Stimulated activated effector memory CD8-positive, alpha-beta T cell treated with anti-CD3 and anti-CD28 coated beads, Interleukin-12 subunit alpha, Interleukin-12 subunit beta, amount 100 ng/mL, for 72 hours (primary cell): ENCODE measurements at regions not wholly inside any gene's neighbourhood (a gene's known extent, or its start where the extent isn't known, plus 50 kb on each side); places are given as distances from the start of the nearest gene placed in this dataset.
A peak's percentile ranks its signal among the peaks of the same experiment; 100 is the strongest.

Experiments used
- ATAC-seq: fragments of 150-1000 bp; cut with Tn5 transposase; 2 replicates; pipeline ENCODE4 v1.10.0; 2021
- DNase-seq, 2 donors: peaks; one replicate each; pipeline ENCODE4 v3.0.0; 2021 to 2022; ENCODE audit warnings: low spot score in 2 of 2
- H3K27ac Mint-ChIP-seq: one replicate; pipeline ENCODE4 v1.8.0; 2022; ENCODE audit warnings: mild to moderate bottlenecking, mixed read lengths
- H3K36me3 Mint-ChIP-seq: one replicate; pipeline ENCODE4 v1.8.0; 2022; ENCODE audit warnings: mild to moderate bottlenecking, mixed read lengths
- H3K4me1 Mint-ChIP-seq: one replicate; pipeline ENCODE4 v1.8.0; 2022; ENCODE audit warnings: mixed read lengths
- H3K4me3 Mint-ChIP-seq: one replicate; pipeline ENCODE4 v1.8.0; 2022; ENCODE audit warnings: mild to moderate bottlenecking, mixed read lengths
- H3K9me3 Mint-ChIP-seq: one replicate; pipeline ENCODE4 v1.8.0; 2022; ENCODE audit warnings: mixed read lengths

DNA sequence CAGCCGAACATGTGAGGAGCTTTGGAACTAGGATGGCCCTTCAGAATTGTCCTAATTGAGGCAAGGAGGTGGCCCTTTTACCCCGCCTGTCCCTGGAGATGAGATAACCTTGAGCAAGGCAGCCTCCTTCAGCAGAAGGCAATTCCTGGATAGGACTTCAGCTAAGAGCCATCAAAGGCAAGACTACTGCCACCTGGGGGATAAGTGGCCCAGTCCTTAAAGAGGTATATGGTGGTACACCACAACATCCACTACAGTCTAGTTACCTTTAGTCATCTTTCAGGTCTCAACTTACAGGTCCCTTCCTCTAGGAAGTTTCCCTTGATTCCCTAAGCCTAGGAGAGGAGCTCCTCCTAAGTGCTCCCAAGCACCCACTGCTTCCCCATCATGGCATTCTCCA is 204.2 kb upstream of the CDKN3 start:
- H3K4me1 Mint-ChIP-seq, result no peaks in the 10 kb centered on the region
- DNase-seq, result no peak
- H3K9me3 Mint-ChIP-seq, result no peaks in the 10 kb centered on the region
- H3K36me3 Mint-ChIP-seq, result no peaks in the 10 kb centered on the region
- ATAC-seq, result no peak
- no peak overlapping the region for H3K27ac Mint-ChIP-seq
- H3K4me3 Mint-ChIP-seq, result no peak overlapping the region

DNA sequence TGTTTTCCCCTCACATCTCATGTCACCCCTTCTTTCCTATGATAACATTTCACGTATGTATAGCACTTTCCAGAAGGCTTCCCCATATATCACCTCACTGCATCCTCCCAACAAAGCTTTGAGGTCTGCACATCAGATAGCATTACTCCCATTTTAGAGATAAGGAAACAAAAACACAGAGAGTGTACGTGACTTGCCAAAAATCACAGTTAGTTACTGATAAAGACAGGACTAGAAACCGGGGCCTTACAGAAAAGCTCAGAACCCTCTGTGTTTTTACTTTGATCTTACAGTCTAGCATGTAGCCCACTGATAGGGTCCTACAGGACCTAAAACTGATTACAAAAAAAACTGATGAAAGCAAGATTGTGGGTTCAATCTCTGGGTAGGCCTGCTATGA is 202.9 kb upstream of the CDKN3 start:
- no peaks in the 10 kb centered on the region for H3K4me1 Mint-ChIP-seq
- no peak overlapping the region for H3K4me3 Mint-ChIP-seq
- peaks cover 3% of the 10 kb centered on the region for H3K9me3 Mint-ChIP-seq
- no peak for DNase-seq
- H3K27ac Mint-ChIP-seq, result no peak overlapping the region
- no peak for ATAC-seq
- no peaks in the 10 kb centered on the region for H3K36me3 Mint-ChIP-seq

DNA sequence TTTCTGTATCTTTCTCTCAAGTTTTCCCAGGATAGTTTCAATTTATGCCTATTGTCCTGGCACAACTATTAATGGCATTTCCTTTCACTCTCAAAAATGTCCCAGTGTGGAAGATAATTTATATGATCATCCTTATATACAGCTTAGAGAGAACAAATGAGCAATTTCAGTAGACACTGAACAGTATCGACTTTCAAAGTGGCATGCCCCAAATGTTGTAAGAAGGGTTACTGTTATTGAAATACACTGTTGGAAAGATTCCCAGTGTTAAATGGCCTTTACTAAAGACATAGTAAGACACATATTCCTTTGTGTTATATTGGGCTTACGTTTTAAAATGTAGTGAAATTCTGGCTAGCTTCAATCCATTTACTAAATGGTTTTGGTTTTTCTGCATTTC is 202.3 kb upstream of the CDKN3 start:
- H3K4me1 Mint-ChIP-seq, result no peaks in the 10 kb centered on the region
- DNase-seq (no peak), ATAC-seq (no peak)
- no peak overlapping the region for H3K27ac Mint-ChIP-seq
- no peaks in the 10 kb centered on the region for H3K36me3 Mint-ChIP-seq
- H3K4me3 Mint-ChIP-seq, result no peak overlapping the region
- peaks cover 6% of the 10 kb centered on the region for H3K9me3 Mint-ChIP-seq

DNA sequence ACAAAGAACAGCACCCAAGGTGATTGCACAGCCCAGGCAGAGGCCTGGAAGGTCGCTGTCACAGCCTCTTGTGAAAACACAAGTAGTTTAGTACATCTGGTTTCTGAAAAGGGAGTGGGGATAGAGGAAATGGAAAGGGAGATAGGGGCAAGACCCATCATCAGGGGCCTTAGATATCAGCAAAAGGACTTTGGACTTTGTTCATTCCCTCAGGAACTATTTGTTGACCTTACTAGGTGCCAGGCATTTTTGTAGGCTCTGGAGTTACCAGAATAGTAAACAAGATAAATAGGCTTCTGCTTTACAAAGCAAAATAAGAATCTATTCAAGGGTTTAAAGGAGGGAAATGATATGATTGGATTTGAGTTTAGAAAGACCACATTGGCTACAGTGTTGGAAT is 199.4 kb upstream of the CDKN3 start:
- H3K4me1 Mint-ChIP-seq, result no peaks in the 10 kb centered on the region
- no peak overlapping the region for H3K27ac Mint-ChIP-seq
- no peak overlapping the region for H3K4me3 Mint-ChIP-seq
- H3K36me3 Mint-ChIP-seq, result no peaks in the 10 kb centered on the region
- H3K9me3 Mint-ChIP-seq, result peaks cover 6% of the 10 kb centered on the region
- DNase-seq, result no peak
- no peak for ATAC-seq

DNA sequence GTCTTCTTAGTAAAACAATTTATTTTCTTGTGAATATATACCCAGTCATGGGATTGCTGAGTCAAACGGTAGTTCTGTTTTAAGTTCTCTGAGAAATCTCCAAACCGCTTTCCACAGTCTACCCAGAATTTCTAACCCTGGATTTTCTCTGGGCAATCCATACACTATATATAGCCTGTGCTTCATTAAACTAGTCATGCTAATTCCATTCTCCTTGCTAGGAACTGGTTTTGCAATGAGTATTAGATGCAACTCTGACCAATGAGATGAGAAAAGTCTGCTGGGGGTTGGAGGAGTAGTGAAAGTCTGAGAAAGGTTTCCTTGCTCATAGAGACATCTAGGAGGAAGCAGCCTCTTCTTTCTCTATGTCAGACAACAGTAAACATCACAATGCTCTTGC is 196.1 kb upstream of the CDKN3 start:
- H3K27ac Mint-ChIP-seq, result no peak overlapping the region
- DNase-seq (no peak), ATAC-seq (no peak)
- no peak overlapping the region for H3K4me3 Mint-ChIP-seq
- no peaks in the 10 kb centered on the region for H3K36me3 Mint-ChIP-seq
- peaks cover 6% of the 10 kb centered on the region for H3K9me3 Mint-ChIP-seq
- no peaks in the 10 kb centered on the region for H3K4me1 Mint-ChIP-seq

DNA sequence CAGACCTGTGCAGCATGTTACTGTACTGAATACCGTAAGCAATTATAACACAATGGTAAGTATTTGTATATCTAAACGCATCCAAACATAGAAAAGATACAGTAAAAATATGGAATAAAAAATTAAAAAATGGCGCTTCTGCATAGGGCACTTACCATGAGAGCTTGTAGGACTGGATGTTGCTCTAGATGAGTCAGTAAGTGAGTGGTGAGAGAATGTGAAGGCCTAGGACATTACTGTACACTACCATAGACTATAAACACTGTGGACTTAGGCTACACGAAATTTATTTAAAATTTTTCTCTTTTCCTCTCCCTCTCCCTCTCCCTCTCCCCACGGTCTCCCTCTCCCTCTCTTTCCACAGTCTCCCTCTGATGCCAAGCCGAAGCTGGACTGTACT is 194.5 kb upstream of the CDKN3 start:
- Mint-ChIP-seq H3K4me3 (no peak overlapping the region), H3K4me1 (no peaks in the 10 kb centered on the region), H3K9me3 (peaks cover 6% of the 10 kb centered on the region), H3K27ac (no peak overlapping the region), H3K36me3 (no peaks in the 10 kb centered on the region)
- ATAC-seq, result no peak
- DNase-seq, result no peak

DNA sequence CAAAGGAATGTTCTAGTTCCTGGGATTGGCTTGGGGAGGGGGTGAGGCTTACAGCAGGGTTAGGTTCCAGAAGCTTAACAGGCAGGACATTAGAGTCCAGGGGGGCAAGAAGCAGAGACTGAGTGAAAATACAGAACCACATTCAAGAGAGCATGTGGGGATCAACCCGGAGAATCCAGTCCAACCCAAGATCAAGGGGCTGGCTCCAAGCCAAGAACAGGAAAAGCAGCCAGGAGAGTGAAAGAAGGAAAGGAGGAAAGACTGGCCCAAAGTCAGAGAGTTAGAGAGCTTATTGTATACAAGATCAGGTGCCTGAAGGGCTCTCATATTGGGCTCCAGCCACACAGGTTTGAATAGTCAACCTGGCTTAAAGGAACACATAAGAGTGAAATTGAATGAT is 190.3 kb upstream of the CDKN3 start:
- ATAC-seq, result no peak
- no peak overlapping the region for H3K27ac Mint-ChIP-seq

DNA sequence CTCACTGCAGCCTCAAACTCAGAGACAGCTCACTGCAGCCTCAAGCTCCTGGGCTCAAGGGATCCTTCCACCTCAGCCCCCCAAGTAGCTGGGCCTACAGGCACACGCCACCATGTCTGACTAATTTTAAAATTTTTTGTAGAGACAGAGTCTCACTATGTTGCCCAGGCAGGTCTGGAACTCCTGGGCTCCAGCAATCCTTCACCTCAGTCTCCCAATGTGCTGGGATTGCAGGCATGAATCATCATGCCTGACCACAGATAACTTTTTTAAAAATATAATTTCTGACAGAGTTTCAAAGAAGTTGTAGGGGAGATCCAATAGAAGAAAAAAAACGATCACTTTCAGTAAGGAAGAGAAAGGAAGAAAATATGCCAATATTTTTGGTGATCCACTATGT is 189.7 kb upstream of the CDKN3 start:
- no peak overlapping the region for H3K27ac Mint-ChIP-seq
- no peak for DNase-seq

More for the DNA sequence above, 190.3 kb upstream of the CDKN3 start:
- no peak for DNase-seq
- Mint-ChIP-seq H3K36me3 (no peaks in the 10 kb centered on the region), H3K4me3 (no peak overlapping the region), H3K4me1 (no peaks in the 10 kb centered on the region), H3K9me3 (no peaks in the 10 kb centered on the region)

DNA sequence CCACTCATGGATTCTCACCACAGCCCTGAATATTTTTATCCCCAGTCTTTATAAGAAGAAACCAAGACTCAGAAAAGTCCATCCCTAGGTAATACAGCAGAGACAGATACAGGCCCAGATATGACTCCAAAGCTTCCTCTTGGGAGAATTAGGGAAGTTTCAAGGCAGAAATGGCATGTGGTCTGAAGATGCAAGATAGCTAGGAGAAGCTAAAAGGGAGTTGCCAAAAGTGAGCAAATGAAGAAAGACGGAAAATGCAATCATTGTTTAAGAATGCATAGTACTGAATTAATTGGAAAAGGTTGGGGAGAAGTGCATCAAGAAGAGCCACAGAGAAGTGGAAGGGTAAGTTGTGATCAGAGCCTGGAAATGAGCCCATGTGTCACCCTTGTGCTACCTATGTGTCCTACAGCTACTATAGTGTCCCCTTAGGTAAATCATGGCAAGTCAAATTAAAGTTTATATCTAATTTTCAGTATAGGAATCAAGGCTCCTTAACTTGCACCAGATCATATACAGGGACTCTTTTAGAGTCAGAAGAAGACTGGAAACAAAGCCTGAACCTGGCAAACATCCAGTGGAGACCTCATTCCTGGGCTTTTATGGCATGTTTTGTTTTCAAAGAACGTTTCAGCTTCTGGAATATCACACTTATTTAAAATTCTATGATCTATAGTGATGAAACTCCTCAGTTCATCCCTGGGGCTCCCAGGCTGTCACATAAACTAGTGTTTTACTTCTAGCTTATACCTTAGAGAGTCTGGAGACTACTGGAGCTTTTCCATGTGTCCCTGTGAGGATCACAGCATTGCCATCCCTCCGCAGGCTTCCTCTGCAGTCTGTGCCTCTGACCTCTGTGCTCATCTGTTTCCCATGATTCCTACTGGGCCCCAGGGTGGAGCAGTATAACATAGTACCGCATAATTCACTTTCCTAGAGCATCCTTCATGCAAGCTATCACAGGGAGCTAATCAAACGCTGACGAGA is 189.0 kb upstream of the CDKN3 start:
- Mint-ChIP-seq H3K27ac (no peak overlapping the region), H3K4me1 (no peaks in the 10 kb centered on the region), H3K9me3 (no peaks in the 10 kb centered on the region), H3K4me3 (no peak overlapping the region), H3K36me3 (no peaks in the 10 kb centered on the region)
- ATAC-seq (no peak), DNase-seq (no peak)

More for the DNA sequence above, 189.7 kb upstream of the CDKN3 start:
- no peaks in the 10 kb centered on the region for H3K36me3 Mint-ChIP-seq
- H3K4me3 Mint-ChIP-seq, result no peak overlapping the region
- no peaks in the 10 kb centered on the region for H3K9me3 Mint-ChIP-seq
- no peak for ATAC-seq
- no peaks in the 10 kb centered on the region for H3K4me1 Mint-ChIP-seq

DNA sequence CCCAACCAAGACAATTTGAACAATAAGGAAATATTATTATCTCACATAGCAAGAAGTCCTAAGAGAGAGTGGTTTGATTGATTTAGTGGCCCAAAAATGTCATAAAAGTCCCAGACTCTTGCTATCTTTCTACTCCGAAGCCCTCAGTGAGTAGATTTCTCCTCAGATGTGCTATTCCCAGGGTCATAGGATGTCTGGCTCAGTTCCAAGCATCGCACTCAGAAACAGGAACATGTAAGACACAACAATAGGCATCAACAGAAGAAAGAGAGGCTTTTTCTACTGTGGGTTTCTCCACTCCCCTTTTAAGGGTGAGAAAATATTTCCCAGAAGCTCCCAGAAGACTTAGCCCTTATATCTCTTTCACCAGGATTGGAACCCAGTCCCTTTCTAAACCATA is 188.1 kb upstream of the CDKN3 start:
- no peak overlapping the region for H3K4me3 Mint-ChIP-seq
- ATAC-seq, result no peak
- H3K36me3 Mint-ChIP-seq, result no peaks in the 10 kb centered on the region
- no peak for DNase-seq
- no peaks in the 10 kb centered on the region for H3K4me1 Mint-ChIP-seq
- H3K9me3 Mint-ChIP-seq, result no peaks in the 10 kb centered on the region
- H3K27ac Mint-ChIP-seq, result no peak overlapping the region

DNA sequence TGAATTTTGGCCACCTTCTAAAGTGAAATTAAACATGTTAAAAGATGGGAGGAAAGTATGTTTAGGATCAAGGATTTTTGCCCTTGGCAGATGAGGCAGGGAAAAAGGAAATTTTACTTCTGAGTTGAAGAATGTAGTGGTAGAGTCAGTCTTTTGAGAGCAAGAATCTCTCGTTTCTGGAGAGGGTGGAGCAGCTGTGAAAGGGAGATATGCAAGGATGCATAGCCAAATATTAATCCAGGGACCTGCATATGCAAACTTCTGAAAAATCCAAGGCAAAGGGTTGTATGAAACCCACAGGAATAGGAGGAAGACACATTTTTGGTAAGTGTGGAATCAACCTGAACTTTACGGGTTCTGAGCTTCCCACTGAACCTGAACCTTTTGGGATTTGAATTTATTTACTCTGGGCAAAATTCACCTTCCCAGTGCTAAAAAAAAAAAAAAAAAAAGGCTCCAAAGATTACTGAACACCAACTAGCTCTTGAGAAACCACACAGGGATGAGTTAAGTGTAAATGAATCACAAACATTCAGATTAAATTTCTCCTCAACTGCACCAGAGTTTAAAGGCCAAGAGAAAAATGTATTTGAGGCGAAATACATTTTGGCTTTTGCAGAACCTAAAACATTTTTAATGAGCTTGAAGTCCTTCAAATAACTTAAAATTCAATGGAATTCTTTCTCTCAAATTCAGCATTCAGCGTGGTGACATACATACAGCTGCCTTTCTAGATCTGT is 187.1 kb upstream of the CDKN3 start:
- no peaks in the 10 kb centered on the region for H3K9me3 Mint-ChIP-seq
- H3K4me3 Mint-ChIP-seq, result no peak overlapping the region
- H3K27ac Mint-ChIP-seq, result no peak overlapping the region
- no peaks in the 10 kb centered on the region for H3K4me1 Mint-ChIP-seq
- no peak for ATAC-seq
- DNase-seq, result no peak
- H3K36me3 Mint-ChIP-seq, result no peaks in the 10 kb centered on the region

DNA sequence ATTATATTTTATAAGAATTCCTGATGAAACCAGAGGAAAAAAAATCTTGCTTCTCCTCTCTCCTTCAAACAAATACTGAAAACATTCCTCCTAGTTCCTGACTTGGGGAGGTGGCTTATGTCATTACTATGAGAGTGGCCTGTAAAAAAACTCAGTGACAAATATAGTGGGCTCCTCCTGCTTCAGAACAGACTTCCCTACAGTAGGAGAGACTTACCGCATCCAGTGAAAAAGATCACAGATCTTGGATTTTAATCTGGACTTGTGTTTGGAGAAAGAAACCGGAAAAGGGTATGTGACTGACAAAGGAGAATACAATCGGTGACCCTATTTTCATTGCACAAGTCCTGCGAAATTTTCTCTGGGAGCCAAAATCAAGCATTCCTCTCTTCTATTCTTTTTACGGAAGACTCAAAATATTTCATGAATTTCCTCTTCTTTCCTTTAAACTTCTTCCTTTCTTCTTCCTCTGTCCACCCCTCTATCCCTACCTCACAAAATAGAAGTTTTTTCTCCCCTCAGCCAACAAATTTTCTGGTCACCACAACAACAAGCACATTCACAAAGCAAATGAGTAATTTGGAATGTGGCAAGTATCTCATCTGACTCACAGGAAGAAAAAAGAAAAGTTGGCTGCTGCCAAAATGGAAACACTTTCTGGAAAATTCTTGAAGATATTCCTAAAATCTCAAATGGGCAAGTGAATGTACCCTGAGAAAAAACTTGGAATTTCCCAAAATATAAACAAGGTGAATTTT is 185.1 kb upstream of the CDKN3 start:
- H3K36me3 Mint-ChIP-seq, result no peaks in the 10 kb centered on the region
- H3K9me3 Mint-ChIP-seq, result no peaks in the 10 kb centered on the region
- no peaks in the 10 kb centered on the region for H3K4me1 Mint-ChIP-seq
- DNase-seq, result no peak
- H3K27ac Mint-ChIP-seq, result no peak overlapping the region
- H3K4me3 Mint-ChIP-seq, result no peak overlapping the region
- no peak for ATAC-seq

DNA sequence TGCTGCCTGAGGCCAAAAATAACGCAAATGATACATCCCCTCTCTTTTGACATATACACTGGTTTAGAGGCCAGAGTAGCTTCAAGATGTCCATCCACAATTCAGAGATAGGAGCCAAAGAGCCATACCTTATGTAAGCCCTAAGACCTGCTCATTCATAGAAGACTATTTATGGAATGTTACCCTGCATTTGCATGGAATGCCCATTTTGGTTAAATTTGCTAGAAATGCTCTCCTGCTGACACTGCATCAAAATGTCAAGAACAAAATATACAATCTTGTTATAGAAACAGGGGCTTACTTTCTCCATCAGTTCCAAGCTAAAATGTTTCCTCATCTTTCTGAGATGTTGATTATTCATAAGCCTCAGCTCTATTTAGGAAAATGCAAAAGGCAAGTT is 183.3 kb upstream of the CDKN3 start:
- Mint-ChIP-seq H3K9me3 (no peaks in the 10 kb centered on the region), H3K4me1 (no peaks in the 10 kb centered on the region), H3K4me3 (no peak overlapping the region), H3K36me3 (no peaks in the 10 kb centered on the region), H3K27ac (no peak overlapping the region)
- no peak for DNase-seq
- no peak for ATAC-seq

DNA sequence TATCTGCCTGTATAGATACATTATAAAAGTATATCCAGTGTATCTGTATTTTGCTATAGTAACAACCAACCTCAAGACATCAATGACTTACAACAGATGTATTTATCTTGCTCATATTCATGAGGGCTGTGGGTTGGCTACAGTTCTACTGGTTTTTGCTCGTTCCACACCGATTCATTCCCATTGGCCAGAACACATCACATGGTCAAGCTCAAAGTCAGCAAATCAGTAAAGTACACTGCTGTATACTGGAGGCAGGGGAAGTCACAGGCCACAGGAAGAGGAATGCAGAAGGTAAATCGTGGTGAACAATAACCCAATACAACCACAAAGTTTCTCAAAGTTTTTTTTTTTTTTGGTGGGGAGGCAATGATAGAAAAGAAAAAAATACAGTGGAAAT is 180.0 kb upstream of the CDKN3 start:
- no peaks in the 10 kb centered on the region for H3K9me3 Mint-ChIP-seq
- H3K27ac Mint-ChIP-seq, result no peak overlapping the region
- ATAC-seq (no peak), DNase-seq (no peak)
- peaks cover 6% of the 10 kb centered on the region for H3K4me1 Mint-ChIP-seq
- no peak overlapping the region for H3K4me3 Mint-ChIP-seq
- H3K36me3 Mint-ChIP-seq, result no peaks in the 10 kb centered on the region

DNA sequence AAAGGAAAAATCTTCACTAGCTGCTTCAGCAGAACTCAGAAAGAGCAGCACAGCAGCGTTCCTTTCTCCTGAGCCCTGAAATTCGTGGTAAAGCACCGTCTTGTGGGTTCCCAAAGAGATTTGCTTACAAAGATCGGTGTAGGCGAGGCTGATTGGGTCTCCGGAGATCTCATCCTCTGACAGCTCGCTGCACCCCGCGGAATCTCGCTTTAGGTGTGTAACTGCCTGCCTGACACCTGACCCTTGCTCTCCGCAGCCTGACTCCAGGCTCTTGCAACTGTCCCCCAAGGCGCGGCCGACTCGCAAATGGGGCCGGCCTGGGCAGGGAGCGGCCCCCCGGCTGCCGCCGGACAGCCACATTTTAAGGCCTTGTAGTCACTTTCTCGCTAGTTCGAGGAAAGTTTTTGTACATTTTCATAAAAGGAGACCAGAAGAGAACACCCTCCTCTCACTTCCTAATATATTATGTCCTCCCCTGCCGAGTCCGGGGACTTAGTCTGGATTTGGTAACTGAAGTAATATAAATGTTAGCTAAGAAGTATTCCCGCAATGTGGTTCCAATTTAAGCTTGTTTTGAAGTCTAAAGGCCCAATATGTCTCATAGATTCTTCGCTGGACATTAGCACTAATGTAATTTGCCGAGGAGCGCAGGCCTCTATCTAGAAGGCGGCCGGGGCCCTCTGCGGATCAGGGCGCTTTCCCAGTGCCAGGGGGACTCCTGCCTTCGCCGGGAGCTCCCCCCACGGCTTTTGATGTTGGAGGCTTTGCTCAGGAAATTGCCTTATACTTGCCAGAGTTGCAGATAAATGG is 177.3 kb upstream of the CDKN3 start:
- no peak for DNase-seq
- H3K27ac Mint-ChIP-seq, result no peak overlapping the region
- ATAC-seq, result peak; percentile 31
- no peaks in the 10 kb centered on the region for H3K9me3 Mint-ChIP-seq
- no peaks in the 10 kb centered on the region for H3K36me3 Mint-ChIP-seq
- no peak overlapping the region for H3K4me3 Mint-ChIP-seq
- H3K4me1 Mint-ChIP-seq, result peaks cover 6% of the 10 kb centered on the region
